NCI-H1417 (cell line): ENCODE measurements at regions not wholly inside any gene's neighbourhood (a gene's known extent, or its start where the extent isn't known, plus 50 kb on each side); places are given as distances from the start of the nearest gene placed in this dataset.

ENCODE experiments used
- DNase-seq, 3 experiments: peaks; one replicate each; lab custom pipeline; 2025; lab: John Stamatoyannopoulos, UW

DNA sequence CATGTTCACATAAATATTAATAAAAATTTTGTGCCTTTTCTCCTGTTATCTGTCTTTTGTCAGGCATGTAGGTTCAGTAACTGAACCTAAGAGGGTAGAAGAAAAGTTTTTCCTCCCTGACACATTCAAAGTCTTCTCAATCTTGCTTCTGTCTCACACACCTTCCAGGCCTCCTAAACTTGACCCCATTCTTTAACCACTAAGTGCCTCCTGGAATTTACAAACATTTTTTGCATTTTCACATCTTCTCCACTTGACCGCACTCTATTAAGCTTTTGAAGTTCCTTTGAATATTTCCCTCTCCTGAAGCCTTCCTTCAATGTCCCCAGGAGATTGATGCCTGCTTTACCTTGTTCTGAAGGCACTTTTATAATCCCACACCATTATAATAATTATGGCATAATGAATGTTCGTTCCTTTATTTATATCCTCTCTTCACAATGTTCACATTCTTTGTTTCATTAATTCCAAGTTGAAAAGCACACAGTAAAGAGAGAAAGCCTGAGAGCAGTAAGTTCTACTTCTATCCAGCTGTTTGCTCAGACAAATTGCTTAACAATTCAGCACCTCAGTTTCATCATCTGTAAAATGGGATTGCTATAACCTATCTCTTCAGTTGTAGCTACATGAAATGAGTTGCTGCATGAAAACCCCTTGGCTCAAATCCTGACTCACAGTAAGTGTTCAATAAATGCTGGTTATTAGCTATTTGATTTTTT, 184.8 kb upstream of the KLHL29 start:
- no peak for DNase-seq

DNA sequence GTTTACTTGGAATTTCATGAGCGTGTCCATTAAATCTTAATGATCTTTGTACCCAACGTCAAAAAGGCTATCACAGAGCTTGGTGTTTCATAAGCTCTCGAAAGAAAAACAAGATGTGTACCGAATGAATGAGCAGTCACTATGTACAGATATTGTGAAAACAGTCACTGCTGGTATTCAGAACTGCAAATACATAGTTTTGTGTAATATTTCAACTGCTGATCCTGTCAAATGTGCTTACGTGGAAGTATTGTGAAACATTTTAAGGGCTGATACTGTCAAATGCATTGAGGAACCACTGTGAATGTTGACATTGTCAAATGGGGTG, 184.2 kb upstream of the KLHL29 start:
- no peak for DNase-seq

DNA sequence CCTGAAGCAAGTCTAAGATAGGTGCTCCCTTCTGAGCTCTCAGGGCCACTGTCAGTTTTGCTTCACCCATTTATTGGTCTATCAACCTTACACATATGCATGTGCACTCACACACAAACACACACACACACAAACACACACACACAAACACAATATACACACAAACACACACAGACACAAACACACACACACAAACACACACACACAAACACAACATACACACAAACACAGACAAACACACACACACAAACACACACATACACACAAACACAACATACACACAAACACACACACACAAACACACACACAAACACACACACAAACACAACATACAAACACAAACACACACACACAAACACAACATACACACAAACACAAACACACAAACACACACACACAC, 181.6 kb upstream of the KLHL29 start:
- no peak for DNase-seq

DNA sequence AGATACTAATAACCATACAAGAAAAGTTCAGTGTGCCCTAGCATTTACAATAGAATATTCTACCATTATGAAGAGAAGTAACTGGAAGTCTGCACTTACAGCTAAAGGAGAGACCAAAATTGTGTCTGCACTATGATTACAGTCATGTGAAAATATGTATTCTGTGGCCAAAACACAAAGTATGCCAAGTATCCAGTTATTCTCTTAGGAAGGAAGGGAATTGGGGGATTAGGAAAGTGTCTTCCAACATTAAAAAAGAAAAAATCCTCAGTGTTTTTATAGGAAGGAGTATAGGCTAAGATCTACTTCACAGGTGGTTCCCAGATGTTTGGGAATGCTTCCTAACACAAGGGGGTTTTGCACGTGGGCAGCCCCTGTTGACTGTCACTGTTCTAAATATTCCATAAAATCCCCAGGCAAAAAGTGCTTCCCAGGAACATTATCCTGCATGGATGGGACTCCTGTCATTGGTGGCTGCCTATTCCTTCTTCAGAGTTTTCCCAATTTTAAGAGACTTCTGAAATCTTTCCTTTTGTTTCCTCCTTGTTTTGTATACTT, 180.2 kb upstream of the KLHL29 start:
- DNase-seq, result no peak

DNA sequence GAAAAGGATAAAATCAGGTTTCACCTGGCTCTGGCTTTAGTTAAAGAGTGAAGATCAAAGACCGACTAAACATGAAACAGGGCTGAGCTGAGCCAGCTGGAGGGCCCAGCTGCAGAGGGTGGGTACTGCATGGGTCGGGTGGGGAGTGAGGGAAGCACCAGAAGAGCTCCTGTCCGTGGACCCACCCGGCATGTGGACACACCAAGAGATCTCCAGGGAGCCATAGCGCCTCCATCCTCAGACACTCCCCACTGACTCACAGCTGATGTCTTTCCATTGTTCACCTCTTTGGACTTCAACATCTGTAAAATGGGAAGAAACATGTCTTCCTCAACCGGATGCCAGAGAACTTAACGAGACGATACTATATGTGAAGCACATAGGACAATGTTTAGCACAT, 178.3 kb upstream of the KLHL29 start:
- DNase-seq, result no peak

DNA sequence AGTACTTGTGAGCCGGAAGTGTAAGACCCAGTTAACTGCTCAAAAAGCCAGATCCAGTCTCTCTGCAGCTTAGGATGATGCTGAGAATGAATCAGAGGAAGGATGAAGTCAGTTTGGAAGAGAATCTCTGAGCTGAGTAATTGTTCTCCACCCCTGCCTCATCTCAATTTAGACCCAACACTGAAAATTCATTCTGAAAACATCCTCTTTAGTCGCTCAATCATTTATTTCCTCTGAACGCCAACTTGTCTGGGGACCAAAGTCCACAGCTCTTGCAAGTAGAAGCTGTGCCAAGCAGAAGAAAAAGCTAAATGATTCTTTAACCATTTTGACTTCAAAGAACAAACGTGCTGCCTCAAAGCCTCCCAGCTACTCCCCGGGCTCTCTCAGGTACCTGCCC, 177.1 kb upstream of the KLHL29 start:
- DNase-seq, result no peak

DNA sequence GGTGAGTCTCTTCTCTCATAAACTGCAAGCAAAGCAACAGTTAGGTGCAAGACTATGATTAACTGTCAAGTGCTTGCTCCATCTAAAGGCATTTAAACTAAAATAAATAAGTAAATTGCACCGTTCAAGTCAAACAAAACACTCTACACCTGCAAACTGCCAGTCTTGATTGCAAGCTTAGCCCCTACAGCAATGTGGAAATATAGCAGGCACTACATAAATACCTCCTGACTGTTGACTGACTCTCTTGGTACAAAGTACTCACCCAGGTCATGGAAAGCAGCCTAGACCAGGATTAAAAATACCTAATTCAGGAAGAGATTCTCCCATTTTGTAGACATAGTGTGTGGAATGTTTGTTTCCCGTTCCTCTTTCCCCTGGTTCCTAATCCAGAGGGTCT, 176.6 kb upstream of the KLHL29 start:
- peak in 2 of 3 experiments; percentile 42 to 71 for DNase-seq

DNA sequence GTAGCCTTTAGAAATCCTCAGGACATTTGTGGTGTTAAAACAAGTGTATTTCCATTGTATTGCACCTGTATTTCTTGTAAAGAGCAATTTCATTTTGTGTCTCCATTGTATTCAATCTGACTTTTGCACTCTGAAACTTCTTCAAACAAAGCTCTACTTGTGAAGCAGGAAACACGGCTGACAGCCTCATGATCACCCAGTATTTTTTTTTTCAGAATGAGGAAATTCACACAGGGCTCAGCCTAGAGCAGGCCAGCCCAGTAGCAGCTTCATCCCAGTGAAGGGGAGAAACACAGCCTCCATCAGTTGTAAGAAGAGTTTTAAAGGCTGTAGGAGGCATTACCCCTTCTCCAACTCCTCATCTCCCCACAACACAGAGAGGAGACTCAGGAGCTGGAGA, 175.9 kb upstream of the KLHL29 start:
- no peak for DNase-seq

DNA sequence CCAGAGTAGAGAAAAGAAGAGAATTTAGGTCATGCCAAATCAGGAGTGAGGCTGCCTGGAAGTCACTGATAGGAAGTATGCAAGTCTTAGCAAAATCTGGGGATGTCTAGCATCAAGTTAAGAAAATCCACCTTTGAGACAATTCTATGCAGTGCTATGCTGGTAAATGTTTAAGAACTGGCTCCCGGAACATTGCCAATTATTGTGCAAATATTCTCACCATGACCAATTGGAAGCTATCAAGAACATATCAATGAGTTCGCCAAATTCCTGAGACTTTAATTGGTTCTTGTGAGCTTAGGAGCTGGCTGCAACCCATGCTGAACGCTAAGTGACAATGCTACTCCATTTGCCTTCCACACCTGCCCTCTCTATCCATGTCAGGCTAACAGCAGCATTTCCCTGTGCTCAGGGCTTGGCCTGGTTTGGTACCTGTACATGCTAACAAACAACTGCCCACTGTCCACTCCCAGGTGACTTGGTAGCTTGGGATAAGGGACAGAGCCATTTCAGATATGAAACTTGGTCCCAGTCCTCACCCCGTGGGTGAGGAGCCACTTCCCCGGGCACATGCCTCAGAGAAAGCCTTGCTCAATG, 172.9 kb upstream of the KLHL29 start:
- no peak for DNase-seq

DNA sequence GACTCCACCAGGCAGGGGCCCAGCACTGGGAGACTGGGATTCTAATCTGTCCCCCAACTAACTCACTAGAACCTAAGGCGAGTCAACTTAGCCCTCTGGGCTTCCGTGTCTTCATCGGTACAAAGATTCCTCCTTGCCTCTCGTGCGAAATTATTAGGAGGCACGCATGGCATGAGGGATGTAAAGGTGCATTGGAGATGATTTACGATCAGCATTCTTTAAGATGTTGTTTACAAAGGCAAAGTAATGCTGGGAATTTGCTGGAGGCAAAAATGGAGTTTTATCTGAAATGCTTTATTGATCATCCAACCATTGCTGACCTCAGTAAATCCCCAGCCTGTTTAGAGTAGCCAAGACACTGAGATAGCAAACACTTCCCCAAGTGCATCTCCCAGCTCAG, 171.8 kb upstream of the KLHL29 start:
- DNase-seq, result no peak

DNA sequence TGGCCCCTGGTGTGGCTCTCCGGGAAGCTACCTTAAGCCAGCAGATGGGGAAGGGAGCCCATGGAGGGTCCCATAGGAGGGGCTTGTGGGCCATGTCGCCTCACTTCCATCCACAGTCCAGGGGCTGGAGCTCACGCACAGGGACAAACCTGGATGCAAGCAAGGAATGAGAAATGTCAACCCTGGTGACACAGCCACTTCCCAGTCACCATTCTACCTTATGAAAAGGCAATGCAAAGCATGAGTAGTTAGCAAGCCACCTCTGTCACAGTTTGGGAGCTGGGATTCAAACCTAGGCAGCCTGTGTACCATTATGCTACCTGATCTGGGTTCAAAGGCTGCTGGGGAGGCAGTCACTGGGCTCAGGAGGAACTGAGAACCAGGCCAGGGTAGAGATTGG, 170.0 kb upstream of the KLHL29 start:
- DNase-seq, result no peak

DNA sequence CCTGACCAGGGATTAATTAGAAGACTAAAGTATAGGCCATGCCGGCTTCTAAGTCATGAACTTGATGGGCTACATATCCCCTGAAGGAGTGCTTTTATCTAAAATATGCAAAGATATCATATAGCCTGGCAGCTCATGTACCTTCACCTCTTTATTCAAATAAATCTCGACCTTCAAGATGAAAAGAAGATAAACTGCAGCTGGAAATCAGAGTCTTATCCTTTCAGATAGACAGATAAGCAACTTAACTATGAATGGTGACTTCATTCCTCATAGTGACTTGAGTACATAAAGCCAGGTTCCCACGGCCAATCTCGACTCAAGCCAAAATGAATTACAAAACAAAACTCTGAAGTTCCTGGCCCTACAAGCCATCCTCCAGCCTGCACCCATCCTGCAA, 165.3 kb upstream of the KLHL29 start:
- DNase-seq, result no peak

DNA sequence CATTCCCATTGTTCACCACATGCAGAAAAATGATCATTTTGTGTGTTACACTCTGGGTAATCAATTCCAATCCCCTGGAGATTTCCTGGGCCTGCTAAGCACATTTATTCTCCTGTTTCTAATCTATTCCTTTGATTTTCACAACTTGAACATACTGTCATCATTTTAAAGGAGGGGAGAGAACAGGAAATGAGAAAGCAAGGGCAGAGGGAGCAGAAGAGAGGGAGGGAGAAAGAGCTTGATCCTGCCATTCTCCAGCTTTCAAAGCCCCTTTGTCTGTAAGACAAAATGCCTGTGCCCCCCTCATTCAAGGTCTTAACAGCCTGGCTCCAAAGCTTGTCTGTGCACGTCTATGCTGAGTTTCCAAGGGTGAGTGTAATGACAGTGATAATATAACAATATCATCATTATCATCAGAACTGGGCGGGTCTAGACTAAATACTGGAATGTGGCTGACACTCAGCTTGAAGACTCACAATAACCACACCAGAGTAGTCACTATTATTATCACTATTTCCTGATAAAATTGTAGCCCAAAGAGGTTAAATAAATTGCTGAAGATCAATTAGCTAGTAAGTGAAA, 164.4 kb upstream of the KLHL29 start:
- DNase-seq, result no peak

DNA sequence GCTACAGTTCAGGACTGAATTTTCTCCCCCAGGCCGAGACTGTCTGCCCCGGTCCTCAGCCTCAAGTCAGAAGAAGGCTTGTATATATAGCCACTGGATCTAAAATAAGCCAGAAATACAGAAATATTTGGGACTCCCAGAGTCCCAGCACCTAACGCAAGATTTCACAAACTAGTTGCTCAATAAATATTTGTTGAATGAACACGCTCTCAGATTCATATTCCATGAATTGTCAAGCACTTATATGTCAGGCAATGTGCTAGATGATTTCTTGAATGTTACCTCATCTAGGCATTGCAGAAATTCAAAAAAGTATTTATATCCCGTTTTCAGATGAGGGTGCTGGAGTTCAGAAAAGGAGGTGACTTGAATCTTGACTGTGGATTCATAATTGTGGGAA, 163.7 kb upstream of the KLHL29 start:
- DNase-seq, result no peak

DNA sequence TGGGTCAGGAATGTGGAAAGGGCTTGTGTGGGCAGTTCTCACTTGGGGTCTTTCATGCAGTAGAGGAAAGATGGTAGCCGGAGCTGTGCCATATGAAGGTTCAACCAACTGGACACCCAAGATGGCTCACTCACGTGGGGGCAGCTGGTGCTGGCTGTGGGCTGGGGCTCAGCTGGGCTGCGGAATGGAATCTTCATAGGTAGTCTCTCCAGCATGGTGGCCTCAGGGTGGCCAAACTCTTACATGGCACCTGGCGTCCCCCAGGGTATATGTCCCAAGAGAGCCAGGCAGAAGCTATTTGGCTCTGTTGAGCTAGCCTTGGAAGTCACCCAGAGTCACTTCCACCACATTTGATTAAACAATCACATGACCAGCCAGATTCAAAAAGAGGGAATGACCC, 163.1 kb upstream of the KLHL29 start:
- no peak for DNase-seq

DNA sequence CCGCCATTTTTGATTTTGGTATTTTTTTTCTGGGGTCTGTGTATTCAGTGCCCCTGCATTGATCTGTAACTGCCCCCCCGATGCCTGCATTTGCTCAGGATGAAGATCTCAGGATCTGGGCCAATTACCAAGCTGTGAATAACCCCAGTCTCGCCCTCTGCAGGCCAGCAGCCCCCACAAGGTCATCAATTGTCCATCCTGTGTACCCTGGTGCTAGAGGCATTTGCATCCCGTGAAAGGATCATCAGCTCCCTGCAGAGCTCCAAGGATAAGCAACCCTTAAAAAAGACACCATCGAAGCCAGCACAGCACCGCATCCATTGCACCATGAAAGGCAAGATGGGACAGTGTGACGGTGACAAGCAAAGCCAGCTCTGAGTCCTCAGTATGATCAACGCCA, 154.1 kb upstream of the KLHL29 start:
- peak; percentile 15 to 22 (median 16) for DNase-seq

DNA sequence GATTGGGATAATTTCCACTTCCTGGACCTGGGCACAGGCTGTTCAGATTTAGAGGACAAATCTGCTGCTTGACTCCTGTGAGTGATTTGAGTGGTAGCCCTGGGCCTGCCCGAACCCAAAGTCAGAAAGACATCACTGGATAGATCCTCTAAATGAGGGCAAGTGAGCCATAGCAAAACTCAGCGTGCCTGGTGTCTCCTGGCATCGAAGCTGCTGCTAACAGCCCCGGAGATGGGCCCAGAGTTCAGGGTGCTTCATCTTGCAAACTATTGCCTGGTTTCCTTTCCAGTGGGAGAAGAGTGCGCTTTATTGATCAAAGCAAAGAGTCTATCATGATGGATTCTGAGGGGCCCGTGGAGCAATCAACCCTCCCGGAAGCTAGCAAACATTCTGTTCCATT, 153.1 kb upstream of the KLHL29 start:
- DNase-seq, result no peak

DNA sequence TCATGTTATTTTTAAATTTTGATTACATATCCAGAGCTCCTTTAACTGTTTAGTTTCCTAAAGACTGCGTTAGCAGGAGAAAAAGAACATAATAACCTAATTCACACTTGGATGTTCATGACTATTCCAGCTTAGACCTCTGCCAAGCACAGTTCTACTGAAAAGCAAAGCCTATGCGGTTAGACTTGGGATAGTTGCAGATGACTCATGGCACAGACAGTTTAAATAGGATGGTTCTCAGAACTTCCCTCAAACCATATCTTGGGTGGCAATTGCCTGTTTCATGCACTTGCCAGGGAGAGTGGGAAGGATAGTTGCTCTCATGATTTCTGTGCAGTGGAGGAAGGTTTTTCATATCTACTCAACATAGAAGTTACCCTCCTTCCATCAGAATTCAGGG, 149.7 kb upstream of the KLHL29 start:
- no peak for DNase-seq

DNA sequence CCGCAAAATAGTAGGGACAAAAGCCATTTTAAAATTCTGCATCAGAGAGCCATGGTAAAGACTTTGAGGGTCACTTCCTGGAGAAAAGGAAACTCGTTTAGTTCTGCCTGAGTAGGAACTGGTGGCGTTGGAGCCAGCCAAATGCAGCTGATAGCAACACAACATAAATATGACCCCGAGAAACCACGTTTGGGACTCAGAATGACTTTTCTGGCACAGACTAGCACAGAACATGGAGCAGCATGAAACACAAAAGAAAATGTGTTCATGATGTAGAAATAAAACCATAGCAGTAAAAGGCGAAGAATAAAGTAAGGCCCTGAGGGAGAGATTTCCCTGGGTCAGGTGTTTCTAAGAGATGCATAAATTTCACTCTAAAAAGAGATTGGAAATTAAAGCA, 149.2 kb upstream of the KLHL29 start:
- no peak for DNase-seq

DNA sequence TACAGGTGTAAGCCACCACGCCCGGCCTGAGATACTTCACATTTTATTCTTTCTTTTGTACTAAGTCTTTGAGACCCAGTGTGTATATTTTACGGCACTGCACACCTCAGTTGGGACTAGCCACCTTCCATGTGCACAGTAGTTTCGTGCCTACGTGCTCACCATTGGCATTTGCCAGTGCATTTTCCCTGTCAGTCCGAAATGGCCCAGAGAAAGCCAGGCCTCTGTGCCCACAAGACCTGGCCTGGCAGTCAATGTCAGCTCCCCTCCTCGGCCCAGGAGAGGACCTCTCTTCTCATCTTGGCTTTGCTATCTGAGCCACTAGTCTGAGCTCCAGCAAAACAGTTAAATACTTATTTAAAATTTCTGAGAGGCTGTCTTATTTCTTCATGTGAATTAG, 147.8 kb upstream of the KLHL29 start:
- DNase-seq, result no peak

DNA sequence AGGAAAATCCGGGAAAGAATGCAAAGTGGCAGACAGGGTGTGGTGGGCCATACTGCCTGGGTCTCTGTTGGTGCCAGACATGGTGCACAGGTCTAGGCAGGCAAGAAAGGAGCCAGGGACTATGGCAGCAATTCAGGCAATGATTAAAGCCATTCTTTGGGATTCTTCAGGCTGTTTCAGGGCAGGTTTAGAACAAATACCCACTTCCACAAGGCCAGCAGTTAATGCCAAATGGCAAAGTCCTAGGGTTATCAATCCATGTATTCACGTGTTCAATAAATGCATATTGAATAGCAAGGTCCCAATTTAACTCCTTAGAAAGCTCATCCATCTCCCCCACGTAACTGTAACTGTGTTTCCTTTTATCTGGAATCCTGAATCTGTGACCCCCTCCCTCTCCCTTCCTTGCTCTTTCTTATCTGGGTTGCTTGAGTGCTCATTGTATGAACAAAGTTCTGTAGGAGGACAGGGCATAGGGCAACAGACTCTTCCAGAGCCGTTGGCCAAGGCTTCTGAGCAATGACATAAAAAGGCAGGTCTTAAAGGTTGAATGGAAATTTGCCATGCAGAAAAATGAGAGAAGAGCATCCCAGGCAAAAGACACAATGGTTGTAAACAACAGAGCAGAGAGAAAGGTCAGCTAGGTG, 146.8 kb upstream of the KLHL29 start:
- DNase-seq, result no peak

DNA sequence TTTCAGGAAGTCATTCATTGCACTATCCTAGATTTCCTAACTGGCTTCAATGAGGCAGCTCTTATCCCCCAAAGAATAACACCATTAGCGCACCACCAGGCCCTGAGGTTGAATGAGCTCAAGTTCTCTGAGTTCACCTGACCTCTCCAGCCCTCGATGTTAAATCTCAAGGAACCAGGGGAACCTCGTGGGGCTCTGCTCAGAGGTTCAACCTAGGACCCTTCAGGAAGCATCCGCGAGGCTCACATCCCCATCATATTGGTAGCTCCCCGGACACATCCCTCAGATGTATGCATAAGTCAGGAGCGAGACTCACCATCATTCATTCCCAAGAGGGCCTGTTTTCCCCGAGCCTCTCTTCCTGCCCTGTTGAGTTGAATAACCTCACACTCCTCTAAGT, 145.6 kb upstream of the KLHL29 start:
- no peak for DNase-seq

DNA sequence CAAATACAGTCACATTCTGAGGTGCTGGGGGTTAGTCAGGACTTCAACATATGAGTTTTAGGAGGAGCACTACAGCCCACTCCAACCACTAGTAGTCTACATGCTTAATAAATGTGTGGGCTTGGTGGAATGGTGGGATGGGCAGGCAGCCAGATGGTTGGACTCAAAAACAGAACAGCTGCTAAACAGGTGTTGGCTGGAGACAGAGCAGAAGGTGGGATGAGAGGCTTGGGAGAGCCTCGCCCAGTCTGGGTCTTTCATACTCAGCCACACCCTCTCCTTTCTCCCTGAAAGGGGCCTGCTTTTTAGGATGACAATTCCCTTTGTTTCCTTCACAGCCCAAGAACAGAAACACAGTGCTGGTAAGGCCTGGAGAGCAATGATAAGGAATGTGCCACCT, 143.9 kb upstream of the KLHL29 start:
- peak in 1 of 3 experiments; percentile 40 for DNase-seq
